HEK293 (cell line): ENCODE measurements at regions not wholly inside any gene's neighbourhood (a gene's known extent, or its start where the extent isn't known, plus 50 kb on each side); places are given as distances from the start of the nearest gene placed in this dataset.

Experiments used
- CTCF ChIA-PET: fragments of 350-600 bp; formaldehyde crosslinking; extraction: SDS; loops from one replicate; lab custom pipeline; 2021; ENCODE audit warnings: antibody characterized with exemption; lab: Yijun Ruan, JAX
- POLR2A ChIA-PET: fragments of 300-600 bp; formaldehyde crosslinking; extraction: SDS; loops from one replicate; lab custom pipeline; 2020; ENCODE audit warnings: antibody characterized with exemption, inconsistent platforms; lab: Yijun Ruan, JAX
- H3K27ac ChIP-seq: fragments of 200-500 bp; sonication (Bioruptor generic); 2 replicates; pipeline ENCODE4 v1.5.1; 2014; ENCODE audit warnings: low read depth, low read length, control low read depth, inconsistent platforms; ENCODE audit errors: extremely low read depth
- H3K36me3 ChIP-seq, 2 experiments: fragments of 200-500 bp in 1 of 2; sonication (Bioruptor generic) in 1 of 2; 1 replicate in 1 of 2; 2 replicates in 1 of 2; pipeline ENCODE4 v1.5.1; 2014 to 2017; ENCODE audit warnings: inconsistent platforms in 2 of 2, low read length in 2 of 2; ENCODE audit not compliant: control insufficient read depth in 2 of 2, insufficient read depth in 1 of 2
- H3K4me1 ChIP-seq: fragments of 200-500 bp; sonication (Bioruptor generic); 2 replicates; pipeline ENCODE4 v1.5.1; 2014; ENCODE audit warnings: mild to moderate bottlenecking, low read length, inconsistent platforms; ENCODE audit not compliant: control insufficient read depth, insufficient read depth
- H3K4me3 ChIP-seq: 2 replicates; pipeline ENCODE4 v1.5.1; 2011; ENCODE audit warnings: low read depth, mild to moderate bottlenecking, control low read depth, low read length, moderate library complexity
- H3K9me3 ChIP-seq: fragments of 200-500 bp; sonication (Bioruptor generic); 2 replicates; pipeline ENCODE4 v1.5.1; 2014; ENCODE audit warnings: low read depth, low read length, inconsistent platforms; ENCODE audit not compliant: control insufficient read depth, insufficient read depth
- INSM2 ChIP-seq: fragments of 450-650 bp; formaldehyde crosslinking; IDR thresholded peaks from 2 replicates; pipeline ENCODE4 v1.5.1; 2016; ENCODE audit warnings: missing biosample characterization, missing genetic modification characterization
- KLF17 ChIP-seq: fragments of 450-650 bp; formaldehyde crosslinking; IDR thresholded peaks from 2 replicates; pipeline ENCODE4 v1.5.1; 2016; ENCODE audit warnings: missing biosample characterization, missing genetic modification characterization
- TSHZ1 ChIP-seq: fragments of 450-650 bp; formaldehyde crosslinking; IDR thresholded peaks from 2 replicates; pipeline ENCODE4 v1.5.1; 2016; ENCODE audit warnings: missing biosample characterization, missing genetic modification characterization, borderline replicate concordance
- ZEB2 ChIP-seq: fragments of 450-650 bp; formaldehyde crosslinking; IDR thresholded peaks from 2 replicates; pipeline ENCODE4 v1.5.1; 2016; ENCODE audit warnings: missing biosample characterization, missing genetic modification characterization
- ZNF121 ChIP-seq: fragments of 450-650 bp; formaldehyde crosslinking; IDR thresholded peaks from 2 replicates; pipeline ENCODE4 v1.5.1; 2016; ENCODE audit warnings: missing biosample characterization, missing genetic modification characterization
- ZNF239 ChIP-seq: fragments of 450-650 bp; formaldehyde crosslinking; IDR thresholded peaks from 2 replicates; pipeline ENCODE4 v1.5.1; 2016; ENCODE audit warnings: missing biosample characterization, missing genetic modification characterization
- ZNF24 ChIP-seq: fragments of 450-650 bp; formaldehyde crosslinking; IDR thresholded peaks from 2 replicates; pipeline ENCODE4 v1.5.1; 2016; ENCODE audit warnings: missing biosample characterization, missing genetic modification characterization
- ZNF266 ChIP-seq: fragments of 450-650 bp; formaldehyde crosslinking; IDR thresholded peaks from 2 replicates; pipeline ENCODE4 v1.5.1; 2016; ENCODE audit warnings: missing biosample characterization, missing genetic modification characterization, low read depth
- ZNF341 ChIP-seq: fragments of 450-650 bp; formaldehyde crosslinking; IDR thresholded peaks from 2 replicates; pipeline ENCODE4; 2016; ENCODE audit warnings: low read depth, missing biosample characterization, missing genetic modification characterization
- ZNF433 ChIP-seq: fragments of 450-650 bp; formaldehyde crosslinking; IDR thresholded peaks from 2 replicates; pipeline ENCODE4 v1.5.1; 2016; ENCODE audit warnings: missing biosample characterization, missing genetic modification characterization, low read depth
- ZNF513 ChIP-seq: fragments of 450-650 bp; IDR thresholded peaks from 2 replicates; pipeline ENCODE4 v1.5.1; 2018; ENCODE audit warnings: missing biosample characterization, missing genetic modification characterization
- ZNF518A ChIP-seq: fragments of 450-650 bp; formaldehyde crosslinking; conservative IDR thresholded peaks from 2 replicates; pipeline ENCODE4 v1.5.1; 2016; ENCODE audit warnings: low read depth, missing biosample characterization, missing genetic modification characterization
- ZNF529 ChIP-seq: fragments of 450-650 bp; formaldehyde crosslinking; IDR thresholded peaks from 2 replicates; pipeline ENCODE4 v1.5.1; 2017; ENCODE audit warnings: missing genetic modification characterization, missing biosample characterization; ENCODE audit not compliant: insufficient replicate concordance
- ZNF747 ChIP-seq: fragments of 450-650 bp; formaldehyde crosslinking; IDR thresholded peaks from 2 replicates; pipeline ENCODE4 v1.5.1; 2016; ENCODE audit warnings: missing biosample characterization, missing genetic modification characterization
- ZNF843 ChIP-seq: fragments of 450-650 bp; formaldehyde crosslinking; IDR thresholded peaks from 2 replicates; pipeline ENCODE4 v1.5.1; 2016; ENCODE audit warnings: missing biosample characterization, missing genetic modification characterization
- TF ChIP-seq, protein P1 (sequence below): fragments of 450-650 bp; formaldehyde crosslinking; IDR thresholded peaks from 2 replicates; pipeline ENCODE4 v1.5.1; 2017; ENCODE audit warnings: missing biosample characterization, missing genetic modification characterization
- TF ChIP-seq, protein P2 (sequence below): fragments of 450-650 bp; formaldehyde crosslinking; IDR thresholded peaks from 2 replicates; pipeline ENCODE4 v1.5.1; 2016; ENCODE audit warnings: missing biosample characterization, missing genetic modification characterization
- TF ChIP-seq, protein P3 (sequence below): fragments of 450-650 bp; formaldehyde crosslinking; IDR thresholded peaks from 2 replicates; pipeline ENCODE4 v1.5.1; 2016; ENCODE audit warnings: missing biosample characterization, missing genetic modification characterization

DNA sequence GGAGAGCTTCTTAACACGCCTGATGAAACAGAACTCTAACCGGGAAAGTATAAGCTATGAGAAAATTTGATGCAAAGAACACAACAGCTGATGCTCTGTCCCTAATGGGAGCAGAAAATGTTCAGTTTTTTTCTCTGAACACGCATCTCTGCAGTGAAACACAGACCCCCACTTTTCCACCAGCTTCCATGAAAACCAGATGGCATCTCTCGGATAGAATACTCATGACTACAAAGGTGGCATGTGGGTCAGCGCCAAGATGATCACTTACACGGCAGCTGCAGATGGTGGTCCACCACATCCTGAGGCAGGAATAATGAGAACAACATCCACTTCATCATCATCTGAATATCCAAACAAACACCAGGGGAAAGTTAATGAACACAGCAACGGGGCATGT, 85.2 kb upstream of the CNR1 start:
- Histone ChIP-seq H3K4me1 (no peaks in the 10 kb centered on the region), H3K4me3 (no peak overlapping the region), H3K36me3 (no peaks in the 10 kb centered on the region), H3K27ac (no peak overlapping the region), H3K9me3 (no peaks in the 10 kb centered on the region)
- CTCF ChIA-PET: no interaction called here
- POLR2A ChIA-PET: no interaction called here
- TF ChIP-seq ZNF747 (tag by site-specific recombination): no peak
- TF ChIP-seq, protein P1, sequence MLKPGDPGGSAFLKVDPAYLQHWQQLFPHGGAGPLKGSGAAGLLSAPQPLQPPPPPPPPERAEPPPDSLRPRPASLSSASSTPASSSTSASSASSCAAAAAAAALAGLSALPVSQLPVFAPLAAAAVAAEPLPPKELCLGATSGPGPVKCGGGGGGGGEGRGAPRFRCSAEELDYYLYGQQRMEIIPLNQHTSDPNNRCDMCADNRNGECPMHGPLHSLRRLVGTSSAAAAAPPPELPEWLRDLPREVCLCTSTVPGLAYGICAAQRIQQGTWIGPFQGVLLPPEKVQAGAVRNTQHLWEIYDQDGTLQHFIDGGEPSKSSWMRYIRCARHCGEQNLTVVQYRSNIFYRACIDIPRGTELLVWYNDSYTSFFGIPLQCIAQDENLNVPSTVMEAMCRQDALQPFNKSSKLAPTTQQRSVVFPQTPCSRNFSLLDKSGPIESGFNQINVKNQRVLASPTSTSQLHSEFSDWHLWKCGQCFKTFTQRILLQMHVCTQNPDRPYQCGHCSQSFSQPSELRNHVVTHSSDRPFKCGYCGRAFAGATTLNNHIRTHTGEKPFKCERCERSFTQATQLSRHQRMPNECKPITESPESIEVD (tag by site-specific recombination): no peak
- TF ChIP-seq TSHZ1 (tag by site-specific recombination): no peak
- no peak for TF ChIP-seq KLF17 (tag by site-specific recombination)
- no peak for TF ChIP-seq ZNF843 (tag by site-specific recombination)
- TF ChIP-seq, protein P2, sequence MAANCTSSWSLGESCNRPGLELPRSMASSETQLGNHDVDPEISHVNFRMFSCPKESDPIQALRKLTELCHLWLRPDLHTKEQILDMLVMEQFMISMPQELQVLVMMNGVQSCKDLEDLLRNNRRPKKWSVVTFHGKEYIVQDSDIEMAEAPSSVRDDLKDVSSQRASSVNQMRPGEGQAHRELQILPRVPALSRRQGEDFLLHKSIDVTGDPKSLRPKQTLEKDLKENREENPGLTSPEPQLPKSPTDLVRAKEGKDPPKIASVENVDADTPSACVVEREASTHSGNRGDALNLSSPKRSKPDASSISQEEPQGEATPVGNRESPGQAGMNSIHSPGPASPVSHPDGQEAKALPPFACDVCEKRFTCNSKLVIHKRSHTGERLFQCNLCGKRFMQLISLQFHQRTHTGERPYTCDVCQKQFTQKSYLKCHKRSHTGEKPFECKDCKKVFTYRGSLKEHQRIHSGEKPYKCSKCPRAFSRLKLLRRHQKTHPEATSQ: no peak
- no peak for TF ChIP-seq ZNF121 (tag by site-specific recombination)
- no peak for TF ChIP-seq ZNF518A (tag by site-specific recombination)
- TF ChIP-seq ZEB2: no peak
- no peak for TF ChIP-seq ZNF433 (tag by site-specific recombination)
- no peak for TF ChIP-seq ZNF239
- no peak for TF ChIP-seq ZNF529 (tag by site-specific recombination)
- TF ChIP-seq ZNF266: no peak
- no peak for TF ChIP-seq INSM2 (tag by site-specific recombination)
- no peak for TF ChIP-seq ZNF24 (tag by site-specific recombination)
- no peak for TF ChIP-seq ZNF513 (tag by site-specific recombination)
- TF ChIP-seq, protein P3, sequence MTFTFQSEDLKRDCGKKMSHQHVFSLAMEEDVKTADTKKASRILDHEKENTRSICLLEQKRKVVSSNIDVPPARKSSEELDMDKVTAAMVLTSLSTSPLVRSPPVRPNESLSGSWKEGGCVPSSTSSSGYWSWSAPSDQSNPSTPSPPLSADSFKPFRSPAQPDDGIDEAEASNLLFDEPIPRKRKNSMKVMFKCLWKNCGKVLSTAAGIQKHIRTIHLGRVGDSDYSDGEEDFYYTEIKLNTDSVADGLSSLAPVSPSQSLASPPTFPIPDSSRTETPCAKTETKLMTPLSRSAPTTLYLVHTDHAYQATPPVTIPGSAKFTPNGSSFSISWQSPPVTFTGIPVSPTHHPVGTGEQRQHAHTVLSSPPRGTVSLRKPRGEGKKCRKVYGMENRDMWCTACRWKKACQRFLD (tag by site-specific recombination): no peak
- no peak for TF ChIP-seq ZNF341 (tag by site-specific recombination)
